ENCODE measurements at regions not wholly inside any gene's neighbourhood (a gene's known extent, or its start where the extent isn't known, plus 50 kb on each side); places are given as distances from the start of the nearest gene placed in this dataset.

GRCh38 chr16:73543331-73543969, 495.5 kb upstream of the ZFHX3 start:
- ATAC-seq (ENCODE audit: low read depth) (no peak), DNase-seq (ENCODE audit: low spot score) (no peak)
- no peak overlapping the region for H3K27ac ChIP-seq (ENCODE audit: poor library complexity, severe bottlenecking)
- H3K9me3 ChIP-seq (ENCODE audit: severe bottlenecking), result no peaks in the 10 kb centered on the region
- H3K4me3 ChIP-seq (ENCODE audit: severe bottlenecking), result no peak overlapping the region
- peaks cover 62% of the 10 kb centered on the region for H3K27me3 ChIP-seq (ENCODE audit: insufficient read depth, poor library complexity, severe bottlenecking)
- H3K36me3 ChIP-seq (ENCODE audit: low read depth), result no peaks in the 10 kb centered on the region
- no peak for TF ChIP-seq CTCF (IDR thresholded peaks at IDR 0.05; ENCODE audit: poor library complexity, severe bottlenecking)
- H3K4me1 ChIP-seq (ENCODE audit: insufficient read depth, poor library complexity, severe bottlenecking), result no peaks in the 10 kb centered on the region

DNA sequence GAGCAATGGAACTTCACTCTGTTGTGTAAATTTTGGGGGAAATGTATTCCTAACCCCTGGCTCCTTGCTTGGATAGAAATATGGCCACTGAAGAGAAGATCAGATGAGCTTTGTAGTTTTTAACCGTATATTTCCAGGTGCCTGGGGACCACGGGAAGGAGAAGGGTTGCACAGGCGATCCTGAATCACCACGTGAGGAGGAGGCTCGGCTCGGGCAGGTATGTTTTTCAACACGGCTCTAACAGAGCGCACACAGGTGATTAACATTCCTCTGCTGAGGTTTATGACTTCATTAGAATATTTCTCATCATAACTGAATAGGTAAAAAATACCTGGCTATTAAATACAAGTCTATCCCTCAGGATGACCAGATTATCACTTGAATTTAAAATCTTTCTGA, 495.0 kb upstream of the ZFHX3 start:
- Histone ChIP-seq H3K27me3 (ENCODE audit: insufficient read depth, poor library complexity, severe bottlenecking) (peaks cover 57% of the 10 kb centered on the region), H3K9me3 (ENCODE audit: severe bottlenecking) (no peaks in the 10 kb centered on the region), H3K27ac (ENCODE audit: poor library complexity, severe bottlenecking) (no peak overlapping the region), H3K4me3 (ENCODE audit: severe bottlenecking) (no peak overlapping the region), H3K36me3 (ENCODE audit: low read depth) (no peaks in the 10 kb centered on the region), H3K4me1 (ENCODE audit: insufficient read depth, poor library complexity, severe bottlenecking) (no peaks in the 10 kb centered on the region)
- DNase-seq (ENCODE audit: low spot score) (no peak), ATAC-seq (ENCODE audit: low read depth) (no peak)
- TF ChIP-seq CTCF (IDR thresholded peaks at IDR 0.05; ENCODE audit: poor library complexity, severe bottlenecking), result no peak

DNA sequence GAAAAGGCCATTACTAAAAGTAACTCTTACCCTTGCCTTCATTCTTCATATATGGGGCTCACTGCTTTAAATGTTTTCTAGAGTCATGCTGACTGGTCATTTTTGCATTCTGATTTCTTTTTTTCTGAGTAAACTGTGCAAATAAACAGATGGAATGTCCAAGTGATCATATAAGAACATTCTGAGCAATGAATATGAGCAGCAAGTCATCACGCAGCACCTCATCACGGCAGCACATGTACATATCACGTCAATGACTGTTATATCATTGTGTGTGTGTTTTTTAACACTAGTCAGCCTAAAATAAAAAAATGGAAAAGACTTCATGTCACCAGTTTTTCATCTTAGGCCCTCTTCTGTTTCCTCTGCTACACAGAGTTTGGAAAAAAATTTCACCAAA, 490.0 kb upstream of the ZFHX3 start:
- no peak for TF ChIP-seq CTCF (IDR thresholded peaks at IDR 0.05; ENCODE audit: poor library complexity, severe bottlenecking)
- DNase-seq (ENCODE audit: low spot score), result no peak
- no peak for ATAC-seq (ENCODE audit: low read depth)
- H3K27me3 ChIP-seq (ENCODE audit: insufficient read depth, poor library complexity, severe bottlenecking), result peaks cover 20% of the 10 kb centered on the region
- no peak overlapping the region for H3K27ac ChIP-seq (ENCODE audit: poor library complexity, severe bottlenecking)
- H3K9me3 ChIP-seq (ENCODE audit: severe bottlenecking), result no peaks in the 10 kb centered on the region
- no peaks in the 10 kb centered on the region for H3K4me1 ChIP-seq (ENCODE audit: insufficient read depth, poor library complexity, severe bottlenecking)
- H3K36me3 ChIP-seq (ENCODE audit: low read depth), result no peaks in the 10 kb centered on the region
- no peak overlapping the region for H3K4me3 ChIP-seq (ENCODE audit: severe bottlenecking)

GRCh38 chr16:73536931-73537330, 489.0 kb upstream of the ZFHX3 start:
- Histone ChIP-seq H3K4me1 (ENCODE audit: insufficient read depth, poor library complexity, severe bottlenecking) (no peaks in the 10 kb centered on the region), H3K36me3 (ENCODE audit: low read depth) (no peaks in the 10 kb centered on the region), H3K27ac (ENCODE audit: poor library complexity, severe bottlenecking) (no peak overlapping the region), H3K9me3 (ENCODE audit: severe bottlenecking) (no peaks in the 10 kb centered on the region), H3K4me3 (ENCODE audit: severe bottlenecking) (no peak overlapping the region), H3K27me3 (ENCODE audit: insufficient read depth, poor library complexity, severe bottlenecking) (peaks cover 13% of the 10 kb centered on the region)
- no peak for TF ChIP-seq CTCF (IDR thresholded peaks at IDR 0.05; ENCODE audit: poor library complexity, severe bottlenecking)
- ATAC-seq (ENCODE audit: low read depth) (no peak), DNase-seq (ENCODE audit: low spot score) (no peak)

GRCh38 chr16:73531021-73531420, 483.1 kb upstream of the ZFHX3 start:
- DNase-seq (ENCODE audit: low spot score), result no peak
- H3K9me3 ChIP-seq (ENCODE audit: severe bottlenecking), result no peaks in the 10 kb centered on the region
- H3K4me3 ChIP-seq (ENCODE audit: severe bottlenecking), result no peak overlapping the region
- ATAC-seq (ENCODE audit: low read depth), result no peak
- H3K27ac ChIP-seq (ENCODE audit: poor library complexity, severe bottlenecking), result no peak overlapping the region
- H3K36me3 ChIP-seq (ENCODE audit: low read depth), result no peaks in the 10 kb centered on the region
- TF ChIP-seq CTCF (IDR thresholded peaks at IDR 0.05; ENCODE audit: poor library complexity, severe bottlenecking), result no peak
- H3K27me3 ChIP-seq (ENCODE audit: insufficient read depth, poor library complexity, severe bottlenecking), result peaks cover 18% of the 10 kb centered on the region
- no peaks in the 10 kb centered on the region for H3K4me1 ChIP-seq (ENCODE audit: insufficient read depth, poor library complexity, severe bottlenecking)
